ENCODE measurements at regions not wholly inside any gene's neighbourhood (a gene's known extent, or its start where the extent isn't known, plus 50 kb on each side); places are given as distances from the start of the nearest gene placed in this dataset.

DNA sequence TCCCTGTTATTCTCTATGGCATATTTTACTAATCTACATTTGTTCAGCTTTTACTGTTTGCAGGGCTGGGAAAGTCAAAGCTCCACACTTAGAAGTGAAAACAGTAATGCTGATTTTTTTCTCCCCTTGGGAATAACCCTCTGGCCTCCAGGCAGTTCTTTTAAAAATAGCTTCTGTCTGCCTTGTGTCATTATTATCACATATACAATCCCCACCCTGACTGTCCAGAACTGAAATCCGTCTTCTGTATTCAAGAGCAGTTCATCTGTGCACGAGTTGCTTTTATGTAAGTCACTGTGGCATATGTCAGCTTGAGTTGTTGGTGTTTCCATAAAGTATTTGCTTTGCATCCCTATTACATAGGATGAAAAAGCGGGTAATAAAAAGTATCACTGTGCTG, 1221.1 kb upstream of the CELF2 start:
- no peaks in the 10 kb centered on the region for H3K4me1 Mint-ChIP-seq
- no peak overlapping the region for H3K4me3 Mint-ChIP-seq
- no peaks in the 10 kb centered on the region for H3K27me3 Mint-ChIP-seq (ENCODE audit: low read depth, poor library complexity)

DNA sequence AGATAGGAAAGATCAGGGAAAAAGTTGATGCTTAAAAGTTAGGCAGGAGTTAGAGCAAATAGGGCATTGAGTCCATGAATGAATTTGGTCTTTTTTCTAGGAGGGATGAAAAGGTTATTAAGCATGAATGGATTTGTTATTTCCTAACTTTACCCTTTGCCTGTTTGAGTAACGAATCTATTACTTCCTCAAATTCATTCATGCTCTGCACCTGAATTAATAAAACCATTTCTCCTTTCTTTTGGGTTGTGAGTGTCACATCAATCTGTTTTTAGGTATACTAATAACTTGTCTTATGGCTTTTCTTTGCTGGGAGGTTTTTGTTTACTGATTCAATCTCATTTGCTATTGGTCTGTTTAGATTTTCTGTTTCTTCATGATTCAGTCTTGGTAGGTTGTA, 1217.7 kb upstream of the CELF2 start:
- TF ChIP-seq, protein P1, sequence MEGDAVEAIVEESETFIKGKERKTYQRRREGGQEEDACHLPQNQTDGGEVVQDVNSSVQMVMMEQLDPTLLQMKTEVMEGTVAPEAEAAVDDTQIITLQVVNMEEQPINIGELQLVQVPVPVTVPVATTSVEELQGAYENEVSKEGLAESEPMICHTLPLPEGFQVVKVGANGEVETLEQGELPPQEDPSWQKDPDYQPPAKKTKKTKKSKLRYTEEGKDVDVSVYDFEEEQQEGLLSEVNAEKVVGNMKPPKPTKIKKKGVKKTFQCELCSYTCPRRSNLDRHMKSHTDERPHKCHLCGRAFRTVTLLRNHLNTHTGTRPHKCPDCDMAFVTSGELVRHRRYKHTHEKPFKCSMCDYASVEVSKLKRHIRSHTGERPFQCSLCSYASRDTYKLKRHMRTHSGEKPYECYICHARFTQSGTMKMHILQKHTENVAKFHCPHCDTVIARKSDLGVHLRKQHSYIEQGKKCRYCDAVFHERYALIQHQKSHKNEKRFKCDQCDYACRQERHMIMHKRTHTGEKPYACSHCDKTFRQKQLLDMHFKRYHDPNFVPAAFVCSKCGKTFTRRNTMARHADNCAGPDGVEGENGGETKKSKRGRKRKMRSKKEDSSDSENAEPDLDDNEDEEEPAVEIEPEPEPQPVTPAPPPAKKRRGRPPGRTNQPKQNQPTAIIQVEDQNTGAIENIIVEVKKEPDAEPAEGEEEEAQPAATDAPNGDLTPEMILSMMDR (IDR thresholded peaks at IDR 0.05) = no peak
- Mint-ChIP-seq H3K4me1 (no peaks in the 10 kb centered on the region), H3K4me3 (no peak overlapping the region), H3K27me3 (ENCODE audit: low read depth, poor library complexity) (no peaks in the 10 kb centered on the region), H3K36me3 (ENCODE audit: low read depth) (no peaks in the 10 kb centered on the region), H3K27ac (no peak overlapping the region), H3K9me3 (no peaks in the 10 kb centered on the region)
- no peak for DNase-seq

More for the DNA sequence above, 1221.1 kb upstream of the CELF2 start:
- H3K9me3 Mint-ChIP-seq = no peaks in the 10 kb centered on the region
- DNase-seq = no peak
- no peak overlapping the region for H3K27ac Mint-ChIP-seq
- TF ChIP-seq, protein P1 (IDR thresholded peaks at IDR 0.05) = no peak
- no peaks in the 10 kb centered on the region for H3K36me3 Mint-ChIP-seq (ENCODE audit: low read depth)

DNA sequence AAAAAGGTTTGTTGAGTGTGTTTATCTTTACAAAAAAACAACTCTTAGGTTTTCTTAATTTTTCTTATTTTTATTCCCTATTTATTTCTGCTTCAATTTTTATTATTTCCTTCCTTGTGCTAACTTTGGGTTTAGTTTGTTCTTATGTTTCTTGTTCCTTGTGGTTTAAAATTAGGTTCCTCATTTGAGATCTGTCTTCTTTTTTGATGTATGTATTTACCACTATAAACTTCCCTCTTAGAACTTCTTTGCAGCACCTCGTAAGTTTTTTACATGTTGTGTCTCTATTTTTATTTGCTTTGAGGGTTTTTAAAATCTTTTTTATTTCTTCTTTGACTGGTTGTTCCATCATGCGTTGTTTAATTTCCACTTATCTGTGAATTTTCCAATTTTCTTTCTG, 1217.1 kb upstream of the CELF2 start:
- TF ChIP-seq, protein P1 (IDR thresholded peaks at IDR 0.05) = no peak
- Mint-ChIP-seq H3K27me3 (ENCODE audit: low read depth, poor library complexity) (no peaks in the 10 kb centered on the region), H3K27ac (no peak overlapping the region), H3K36me3 (ENCODE audit: low read depth) (no peaks in the 10 kb centered on the region), H3K9me3 (no peaks in the 10 kb centered on the region), H3K4me3 (no peak overlapping the region), H3K4me1 (no peaks in the 10 kb centered on the region)
- no peak for DNase-seq

DNA sequence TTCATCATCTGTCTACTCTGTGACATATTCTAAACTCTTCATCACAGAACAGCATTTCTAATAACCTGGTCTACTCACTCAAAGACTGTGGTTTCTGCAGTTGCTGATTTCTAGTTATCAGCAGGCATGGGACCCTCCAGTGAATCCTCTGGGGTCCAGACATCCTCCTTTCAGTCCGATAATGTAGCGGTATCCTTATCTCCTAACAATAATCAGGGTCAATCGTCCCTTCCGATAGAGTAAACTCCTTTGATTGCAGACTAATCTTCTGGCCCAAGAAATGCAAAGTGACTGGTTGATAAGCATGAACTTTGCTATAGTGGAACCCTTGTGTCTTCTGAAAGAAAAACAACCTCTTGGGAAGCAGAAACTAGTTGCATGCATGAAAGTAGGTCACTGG, 1209.8 kb upstream of the CELF2 start:
- H3K27me3 Mint-ChIP-seq (ENCODE audit: low read depth, poor library complexity) = no peaks in the 10 kb centered on the region
- TF ChIP-seq, protein P1 (IDR thresholded peaks at IDR 0.05) = no peak

DNA sequence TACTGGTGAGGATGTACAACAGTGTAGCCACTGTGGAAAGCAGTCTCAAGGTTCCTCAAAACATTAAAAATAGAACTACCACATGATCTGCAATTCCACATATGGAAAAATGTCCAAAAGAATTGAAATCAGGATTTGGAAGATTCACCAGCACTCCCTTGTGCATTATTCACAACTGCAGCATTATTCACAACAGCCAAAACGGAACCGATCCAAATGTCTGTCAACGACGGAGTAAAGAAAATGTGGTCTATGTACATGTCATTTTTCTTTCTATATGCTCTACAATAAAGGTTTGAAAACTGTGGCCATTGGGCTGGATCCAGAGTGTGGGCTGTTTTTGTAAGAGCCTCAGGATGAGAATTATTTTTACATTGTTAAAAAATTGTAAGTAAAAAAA, 1206.1 kb upstream of the CELF2 start:
- TF ChIP-seq, protein P1 (IDR thresholded peaks at IDR 0.05) = no peak
- no peaks in the 10 kb centered on the region for H3K27me3 Mint-ChIP-seq (ENCODE audit: low read depth, poor library complexity)
- no peak overlapping the region for H3K27ac Mint-ChIP-seq
- H3K4me1 Mint-ChIP-seq = no peaks in the 10 kb centered on the region
- no peak for DNase-seq
- no peak overlapping the region for H3K4me3 Mint-ChIP-seq
- H3K9me3 Mint-ChIP-seq = peaks cover 3% of the 10 kb centered on the region
- no peaks in the 10 kb centered on the region for H3K36me3 Mint-ChIP-seq (ENCODE audit: low read depth)

More for the DNA sequence above, 1209.8 kb upstream of the CELF2 start:
- H3K4me1 Mint-ChIP-seq = no peaks in the 10 kb centered on the region
- no peaks in the 10 kb centered on the region for H3K36me3 Mint-ChIP-seq (ENCODE audit: low read depth)
- DNase-seq = no peak
- no peak overlapping the region for H3K4me3 Mint-ChIP-seq
- H3K9me3 Mint-ChIP-seq = no peaks in the 10 kb centered on the region
- H3K27ac Mint-ChIP-seq = no peak overlapping the region

DNA sequence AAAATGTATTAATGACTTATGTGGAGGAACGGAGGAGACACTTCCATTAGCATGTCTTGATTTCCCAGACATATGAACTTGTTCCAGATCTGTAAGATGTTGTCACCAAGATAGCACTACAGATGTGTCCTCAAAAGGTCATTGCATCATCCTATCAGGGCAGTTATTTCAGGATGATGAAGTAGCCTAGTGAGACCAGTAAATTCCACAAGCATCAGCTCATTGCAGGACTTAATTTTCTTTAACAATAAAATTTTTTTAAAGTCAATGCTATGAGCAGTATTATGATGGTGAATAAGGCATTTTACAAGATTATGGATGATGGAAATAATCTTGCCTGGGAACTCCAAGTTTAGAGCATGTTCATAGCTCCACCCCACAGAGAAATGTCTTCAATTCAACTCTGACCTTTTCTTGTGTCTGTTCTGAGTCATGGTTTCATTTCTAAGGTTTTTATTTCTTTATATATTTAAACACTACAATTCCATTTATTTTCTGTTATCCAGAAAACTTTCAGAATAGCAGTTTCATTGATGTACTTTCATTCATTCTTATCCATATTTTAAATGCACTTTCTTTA, 1203.3 kb upstream of the CELF2 start:
- Mint-ChIP-seq H3K27ac (no peak overlapping the region), H3K36me3 (ENCODE audit: low read depth) (no peaks in the 10 kb centered on the region), H3K9me3 (peaks cover 21% of the 10 kb centered on the region), H3K4me3 (no peak overlapping the region), H3K27me3 (ENCODE audit: low read depth, poor library complexity) (no peaks in the 10 kb centered on the region), H3K4me1 (no peaks in the 10 kb centered on the region)
- DNase-seq = no peak
- TF ChIP-seq, protein P1 (IDR thresholded peaks at IDR 0.05) = no peak

Data from nephron progenitor cell (in vitro differentiated cells).